22Rv1 (cell line): ENCODE measurements at regions not wholly inside any gene's neighbourhood (a gene's known extent, or its start where the extent isn't known, plus 50 kb on each side); places are given as distances from the start of the nearest gene placed in this dataset.

Experiments
- CTCF ChIP-seq: fragments of 450-650 bp; IDR thresholded peaks from 2 replicates; pipeline ENCODE4 v1.5.1; 2017; ENCODE audit warnings: mild to moderate bottlenecking
- ZFX ChIP-seq: fragments of 450-650 bp; IDR thresholded peaks from 2 replicates; pipeline ENCODE4 v1.6.1; 2017; ENCODE audit warnings: antibody characterized with exemption, borderline replicate concordance

GRCh38 chr4:119743644-119744043 is 115.0 kb upstream of the PDE5A start:
- TF ChIP-seq CTCF: no peak
- TF ChIP-seq ZFX: no peak
